Right atrium auricular region (tissue), 2 donors: ENCODE measurements at regions not wholly inside any gene's neighbourhood (a gene's known extent, or its start where the extent isn't known, plus 50 kb on each side); places are given as distances from the start of the nearest gene placed in this dataset.

Experiments
- DNase-seq: peaks from one replicate; pipeline ENCODE4 v3.0.0-alpha.2; 2019; ENCODE audit warnings: low spot score
- H3K27ac ChIP-seq, 2 donors: fragments of 200-600 bp; sonication (generic); 1 replicate in 1 of 2; 2 replicates in 1 of 2; pipeline ENCODE4 v1.5.1; 2016 to 2019
- H3K27me3 ChIP-seq, 2 donors: fragments of 200-600 bp; sonication (generic); one replicate each; pipeline versions ENCODE4 v1.5.1 to v1.6.0; 2017 to 2019
- H3K36me3 ChIP-seq: fragments of 200-600 bp; sonication (generic); one replicate; pipeline ENCODE4 v1.5.1; 2016
- H3K4me1 ChIP-seq, 2 donors: fragments of 200-600 bp; sonication (generic); one replicate each; pipeline versions ENCODE4 v1.5.1 to v1.6.0; 2017 to 2019
- H3K4me3 ChIP-seq, 2 donors: fragments of 200-600 bp; sonication (generic); 1 replicate in 1 of 2; 2 replicates in 1 of 2; pipeline ENCODE4 v1.5.1; 2017 to 2019; ENCODE audit warnings: mild to moderate bottlenecking in 1 of 2, moderate library complexity in 1 of 2
- H3K9me3 ChIP-seq, 2 donors: fragments of 200-600 bp; sonication (generic); one replicate each; pipeline ENCODE4 v1.5.1; 2019
- TF ChIP-seq, protein P1 (sequence below), 2 donors: fragments of 200-600 bp; sonication (generic); IDR thresholded peaks; one replicate each; pipeline ENCODE4 v1.5.1; 2019; ENCODE audit warnings: antibody characterized with exemption in 2 of 2

DNA sequence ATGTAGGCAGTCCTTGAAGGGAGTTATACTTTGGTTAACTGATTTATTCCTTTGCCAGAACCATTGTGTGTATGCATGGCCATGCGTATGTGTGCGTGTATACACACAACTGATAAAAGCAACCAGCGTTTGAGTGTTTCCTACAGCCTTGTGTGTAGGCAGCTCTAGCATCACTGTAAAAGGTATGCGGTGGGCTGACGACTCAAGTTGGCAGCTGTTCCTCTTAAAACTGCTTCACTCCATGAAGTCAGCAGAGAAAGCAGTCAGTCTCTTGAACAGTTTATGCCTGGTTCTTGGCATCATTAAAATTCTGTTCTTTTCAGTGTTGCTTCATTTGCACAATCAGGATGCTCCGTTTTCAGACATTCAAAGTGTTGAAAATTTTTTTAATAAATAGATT, 103.5 kb upstream of the FRMPD4 start:
- no peak for DNase-seq
- Histone ChIP-seq H3K9me3 (no peaks in the 10 kb centered on the region), H3K4me1 (no peaks in the 10 kb centered on the region), H3K4me3 (no peak overlapping the region), H3K36me3 (no peaks in the 10 kb centered on the region), H3K27ac (no peak overlapping the region), H3K27me3 (no peaks in the 10 kb centered on the region)
- TF ChIP-seq, protein P1, sequence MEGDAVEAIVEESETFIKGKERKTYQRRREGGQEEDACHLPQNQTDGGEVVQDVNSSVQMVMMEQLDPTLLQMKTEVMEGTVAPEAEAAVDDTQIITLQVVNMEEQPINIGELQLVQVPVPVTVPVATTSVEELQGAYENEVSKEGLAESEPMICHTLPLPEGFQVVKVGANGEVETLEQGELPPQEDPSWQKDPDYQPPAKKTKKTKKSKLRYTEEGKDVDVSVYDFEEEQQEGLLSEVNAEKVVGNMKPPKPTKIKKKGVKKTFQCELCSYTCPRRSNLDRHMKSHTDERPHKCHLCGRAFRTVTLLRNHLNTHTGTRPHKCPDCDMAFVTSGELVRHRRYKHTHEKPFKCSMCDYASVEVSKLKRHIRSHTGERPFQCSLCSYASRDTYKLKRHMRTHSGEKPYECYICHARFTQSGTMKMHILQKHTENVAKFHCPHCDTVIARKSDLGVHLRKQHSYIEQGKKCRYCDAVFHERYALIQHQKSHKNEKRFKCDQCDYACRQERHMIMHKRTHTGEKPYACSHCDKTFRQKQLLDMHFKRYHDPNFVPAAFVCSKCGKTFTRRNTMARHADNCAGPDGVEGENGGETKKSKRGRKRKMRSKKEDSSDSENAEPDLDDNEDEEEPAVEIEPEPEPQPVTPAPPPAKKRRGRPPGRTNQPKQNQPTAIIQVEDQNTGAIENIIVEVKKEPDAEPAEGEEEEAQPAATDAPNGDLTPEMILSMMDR (IDR thresholded peaks at IDR 0.05), result no peak

DNA sequence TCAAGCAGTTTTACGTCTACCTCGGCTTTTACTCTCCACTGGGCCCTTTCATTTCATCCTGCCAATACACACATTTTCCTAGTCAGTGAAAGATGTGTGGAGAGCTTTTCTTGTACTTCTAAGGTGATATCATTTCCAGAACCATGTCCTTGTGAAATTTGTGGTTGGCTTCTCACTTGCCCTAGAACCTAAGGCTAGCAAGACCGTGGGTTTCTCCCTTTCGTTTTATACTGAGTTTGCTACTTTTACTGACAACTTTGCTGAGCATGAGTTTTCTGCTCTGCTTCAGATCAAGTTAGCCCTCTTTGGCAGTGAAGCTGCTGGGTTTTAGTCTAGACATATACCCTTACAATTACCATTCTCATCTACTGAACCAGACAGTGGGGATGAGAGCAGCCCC, 95.7 kb upstream of the FRMPD4 start:
- peaks cover 0 to under 1% of the 10 kb centered on the region in 2 donors for H3K9me3 ChIP-seq
- no peak overlapping the region for H3K4me3 ChIP-seq
- H3K27me3 ChIP-seq, result no peaks in the 10 kb centered on the region
- no peak for DNase-seq
- TF ChIP-seq, protein P1 (IDR thresholded peaks at IDR 0.05), result no peak
- H3K36me3 ChIP-seq, result no peaks in the 10 kb centered on the region
- no peak overlapping the region for H3K27ac ChIP-seq
- no peaks in the 10 kb centered on the region for H3K4me1 ChIP-seq

DNA sequence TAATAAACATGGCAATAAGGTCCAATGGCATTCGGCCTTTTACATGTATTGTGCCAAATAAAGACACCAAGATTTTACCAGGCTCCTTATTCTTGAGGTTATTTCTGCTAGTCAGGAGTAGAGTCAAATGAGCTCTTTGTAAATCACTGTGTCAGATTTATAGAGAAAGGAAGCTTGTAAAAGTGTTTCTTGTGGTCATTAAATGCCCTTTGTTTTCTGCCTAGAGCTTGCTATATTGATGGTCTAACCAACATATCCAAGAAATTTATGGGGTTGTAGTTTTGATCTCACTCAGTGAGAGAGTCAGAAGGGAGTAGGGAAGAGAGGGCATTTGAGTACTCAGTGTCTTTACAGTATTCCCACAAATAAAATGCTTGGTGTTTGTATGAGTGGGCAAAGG, 86.2 kb upstream of the FRMPD4 start:
- DNase-seq, result no peak
- H3K9me3 ChIP-seq, result peaks cover 0 to 15% of the 10 kb centered on the region in 2 donors
- H3K27me3 ChIP-seq, result no peaks in the 10 kb centered on the region
- H3K4me3 ChIP-seq, result no peak overlapping the region
- no peaks in the 10 kb centered on the region for H3K4me1 ChIP-seq
- TF ChIP-seq, protein P1 (IDR thresholded peaks at IDR 0.05), result no peak
- no peaks in the 10 kb centered on the region for H3K36me3 ChIP-seq
- H3K27ac ChIP-seq, result no peak overlapping the region

DNA sequence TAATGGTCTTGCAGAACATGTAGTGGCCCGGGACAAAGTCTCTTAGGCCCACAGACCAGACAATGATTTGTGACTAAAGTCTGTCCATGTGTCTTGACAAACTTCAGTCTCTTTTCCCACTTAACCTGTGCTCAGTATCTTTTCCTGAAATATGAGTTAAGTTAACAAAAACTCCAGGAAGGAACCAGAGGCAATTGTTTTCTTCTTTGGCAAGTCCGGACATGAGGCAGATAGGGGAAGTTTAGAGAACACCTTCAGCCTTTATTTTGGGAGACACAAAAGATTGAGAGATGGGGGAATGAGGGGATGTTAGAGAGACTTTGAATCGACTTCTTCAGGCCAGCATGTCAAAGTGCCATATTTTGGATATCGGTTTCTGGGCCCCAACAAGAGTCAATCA, 80.2 kb upstream of the FRMPD4 start:
- H3K9me3 ChIP-seq, result no peaks in the 10 kb centered on the region
- H3K4me3 ChIP-seq, result no peak overlapping the region
- H3K27me3 ChIP-seq, result no peaks in the 10 kb centered on the region
- H3K36me3 ChIP-seq, result no peaks in the 10 kb centered on the region
- no peak for DNase-seq
- TF ChIP-seq, protein P1 (IDR thresholded peaks at IDR 0.05), result no peak
- H3K4me1 ChIP-seq, result no peaks in the 10 kb centered on the region
- H3K27ac ChIP-seq, result no peak overlapping the region

DNA sequence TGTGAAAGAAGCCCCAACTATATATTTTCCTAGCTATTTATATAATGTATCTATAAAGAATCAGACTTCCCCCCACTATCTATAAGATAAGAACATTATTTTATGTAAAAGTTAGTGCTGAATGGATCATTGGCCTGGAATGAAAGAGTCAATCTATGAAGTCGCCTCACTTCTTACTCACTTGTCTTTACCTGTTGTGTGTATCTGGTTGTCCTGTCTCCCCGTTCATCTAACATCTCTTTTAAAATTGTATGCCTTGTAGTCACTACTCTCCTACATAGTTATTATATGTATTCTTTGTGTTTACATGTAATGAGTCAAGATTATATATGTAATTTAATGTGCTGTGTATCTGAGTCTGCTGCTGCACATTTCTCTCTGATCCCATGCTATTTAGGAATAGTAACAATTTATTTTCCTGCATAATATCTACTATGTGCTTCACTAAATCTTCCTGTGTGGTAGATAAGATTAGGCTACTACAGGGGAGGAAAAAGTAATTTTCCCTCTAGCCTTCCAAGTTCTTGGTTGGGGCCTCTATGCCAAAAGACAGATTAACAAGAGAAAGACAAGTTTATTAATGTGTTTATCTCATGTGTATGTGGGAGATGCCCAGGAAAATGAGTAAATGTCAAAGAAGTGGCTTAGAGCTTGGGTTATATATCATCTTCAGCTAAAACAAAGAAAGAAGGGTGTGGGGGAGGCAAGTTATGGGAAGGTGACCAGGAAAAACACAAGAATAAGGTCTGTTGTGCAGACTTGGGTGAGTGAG, 77.6 kb upstream of the FRMPD4 start:
- Histone ChIP-seq H3K27me3 (no peaks in the 10 kb centered on the region), H3K4me1 (no peaks in the 10 kb centered on the region), H3K27ac (no peak overlapping the region), H3K36me3 (no peaks in the 10 kb centered on the region), H3K4me3 (no peak overlapping the region), H3K9me3 (no peaks in the 10 kb centered on the region)
- TF ChIP-seq, protein P1 (IDR thresholded peaks at IDR 0.05), result no peak
- no peak for DNase-seq

DNA sequence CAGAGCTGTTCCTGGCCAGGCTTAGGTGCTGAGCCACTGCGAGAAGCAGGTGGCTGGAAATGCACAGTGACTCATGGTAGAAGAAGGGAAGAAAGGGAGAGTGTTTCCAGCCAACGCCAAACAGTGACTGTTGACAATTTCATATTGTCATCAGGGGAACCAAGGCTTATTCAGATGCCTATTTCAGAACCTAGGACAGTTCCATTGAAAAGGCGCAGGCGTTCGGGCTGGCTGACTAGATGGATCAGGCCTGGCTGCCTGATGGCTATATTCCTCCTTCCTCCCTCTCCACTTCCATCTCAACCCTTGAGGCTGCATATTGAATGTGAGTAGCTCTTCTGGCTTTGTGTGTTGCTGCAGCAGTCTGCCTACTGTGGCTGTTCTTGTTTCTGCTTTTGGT, 73.0 kb upstream of the FRMPD4 start:
- Histone ChIP-seq H3K4me3 (no peak overlapping the region), H3K27ac (no peak overlapping the region), H3K4me1 (no peaks in the 10 kb centered on the region), H3K36me3 (no peaks in the 10 kb centered on the region), H3K27me3 (no peaks in the 10 kb centered on the region), H3K9me3 (no peaks in the 10 kb centered on the region)
- DNase-seq, result no peak
- TF ChIP-seq, protein P1 (IDR thresholded peaks at IDR 0.05), result no peak
